IPS DF 19.7 (cell line): ENCODE measurements at regions not wholly inside any gene's neighbourhood (a gene's known extent, or its start where the extent isn't known, plus 50 kb on each side); places are given as distances from the start of the nearest gene placed in this dataset.
"Not testable (repeated sequence)": the region's sequence is repeated elsewhere in the genome, so short reads cannot be mapped to it uniquely, and the experiment has no call there.

Source experiments
- DNase-seq: peaks from one replicate; pipeline ENCODE4 v3.0.0-alpha.2; 2013; ENCODE audit warnings: low read depth, low spot score

- no peak for DNase-seq
These were observed 50.3 kb upstream of the ATP6AP2 start for GRCh38 chrX:40530509-40530908.

- DNase-seq: no peak
These were observed 53.2 kb upstream of the ATP6AP2 start for GRCh38 chrX:40527543-40527942.

GRCh38 chrX:40526412-40526811 lies 54.4 kb upstream of the ATP6AP2 start:
- DNase-seq: no peak

- DNase-seq: not testable (repeated sequence)
These were observed 54.9 kb upstream of the ATP6AP2 start for GRCh38 chrX:40525901-40526300.

GRCh38 chrX:40524423-40524822 lies 56.3 kb upstream of the ATP6AP2 start:
- no peak for DNase-seq

- no peak for DNase-seq
These were observed 56.9 kb upstream of the ATP6AP2 start for GRCh38 chrX:40523852-40524251.

GRCh38 chrX:40521868-40522450 lies 58.8 kb upstream of the ATP6AP2 start:
- DNase-seq: no peak

- DNase-seq: no peak
These were observed 66.4 kb upstream of the ATP6AP2 start for GRCh38 chrX:40514376-40514775.

- no peak for DNase-seq
These were observed 66.9 kb upstream of the ATP6AP2 start for GRCh38 chrX:40513835-40514234.

GRCh38 chrX:40513012-40513411 lies 67.8 kb upstream of the ATP6AP2 start:
- DNase-seq: no peak

- DNase-seq: no peak
These were observed 69.5 kb upstream of the ATP6AP2 start for GRCh38 chrX:40511258-40511657.

GRCh38 chrX:40508560-40508959 lies 72.2 kb upstream of the ATP6AP2 start:
- no peak for DNase-seq

GRCh38 chrX:40506201-40506985 lies 74.4 kb upstream of the ATP6AP2 start:
- no peak for DNase-seq

- DNase-seq: peak; percentile 23
These were observed 75.8 kb upstream of the ATP6AP2 start for GRCh38 chrX:40504801-40505605.

GRCh38 chrX:40503094-40503493 lies 77.7 kb upstream of the ATP6AP2 start:
- DNase-seq: no peak

GRCh38 chrX:40502688-40503087 lies 78.1 kb upstream of the ATP6AP2 start:
- no peak for DNase-seq

GRCh38 chrX:40501164-40501855 lies 79.5 kb upstream of the ATP6AP2 start:
- no peak for DNase-seq

GRCh38 chrX:40496728-40497127 lies 84.0 kb upstream of the ATP6AP2 start:
- no peak for DNase-seq

GRCh38 chrX:40495659-40496058 lies 85.1 kb upstream of the ATP6AP2 start:
- no peak for DNase-seq

GRCh38 chrX:40494005-40494404 lies 86.8 kb upstream of the ATP6AP2 start:
- DNase-seq: no peak

GRCh38 chrX:40488296-40488695 lies 92.5 kb upstream of the ATP6AP2 start:
- no peak for DNase-seq

GRCh38 chrX:40485973-40486372 lies 94.8 kb upstream of the ATP6AP2 start:
- DNase-seq: no peak
